ENCODE measurements at regions not wholly inside any gene's neighbourhood (a gene's known extent, or its start where the extent isn't known, plus 50 kb on each side); places are given as distances from the start of the nearest gene placed in this dataset.
A peak's percentile ranks its signal among the peaks of the same experiment; 100 is the strongest.
"Not testable (repeated sequence)": the region's sequence is repeated elsewhere in the genome, so short reads cannot be mapped to it uniquely, and the experiment has no call there.

- Mint-ChIP-seq H3K27me3 (no peaks in the 10 kb centered on the region), H3K9me3 (no peaks in the 10 kb centered on the region), H3K27ac (no peak overlapping the region), H3K4me3 (no peak overlapping the region), H3K4me1 (peaks cover 3 to 4% (median 4%) of the 10 kb centered on the region in 3 donors), H3K36me3 (peaks cover 2% of the 10 kb centered on the region)
Observed at GRCh38 chr3:4897765-4898453, 81.3 kb upstream of the BHLHE40 start.

- Mint-ChIP-seq H3K36me3 (peaks cover 2% of the 10 kb centered on the region), H3K27me3 (no peaks in the 10 kb centered on the region), H3K9me3 (no peaks in the 10 kb centered on the region), H3K4me1 (peaks cover 0 to 3% (median 2%) of the 10 kb centered on the region in 3 donors), H3K4me3 (no peak overlapping the region), H3K27ac (no peak overlapping the region)
Observed at GRCh38 chr3:4898454-4899313, 80.6 kb upstream of the BHLHE40 start.

- no peak overlapping the region for H3K4me3 Mint-ChIP-seq
- no peaks in the 10 kb centered on the region for H3K27me3 Mint-ChIP-seq
- H3K4me1 Mint-ChIP-seq = peaks cover 0 to 3% (median 2%) of the 10 kb centered on the region in 3 donors
- peaks cover 2% of the 10 kb centered on the region for H3K36me3 Mint-ChIP-seq
- no peak overlapping the region for H3K27ac Mint-ChIP-seq
- no peaks in the 10 kb centered on the region for H3K9me3 Mint-ChIP-seq
Observed at GRCh38 chr3:4899710-4900109, 79.5 kb upstream of the BHLHE40 start.

GRCh38 chr3:4900298-4900697 lies 78.9 kb upstream of the BHLHE40 start:
- H3K36me3 Mint-ChIP-seq = peaks cover 2% of the 10 kb centered on the region
- H3K4me3 Mint-ChIP-seq = no peak overlapping the region
- H3K4me1 Mint-ChIP-seq = peaks cover 0 to 3% (median 2%) of the 10 kb centered on the region in 3 donors
- H3K27me3 Mint-ChIP-seq = no peaks in the 10 kb centered on the region
- H3K27ac Mint-ChIP-seq = no peak overlapping the region
- H3K9me3 Mint-ChIP-seq = no peaks in the 10 kb centered on the region

GRCh38 chr3:4904811-4905695 lies 74.2 kb upstream of the BHLHE40 start:
- no peak overlapping the region for H3K27ac Mint-ChIP-seq
- peaks cover 2% of the 10 kb centered on the region for H3K36me3 Mint-ChIP-seq
- no peak overlapping the region for H3K4me3 Mint-ChIP-seq
- H3K4me1 Mint-ChIP-seq = no peaks in the 10 kb centered on the region
- no peaks in the 10 kb centered on the region for H3K9me3 Mint-ChIP-seq
- H3K27me3 Mint-ChIP-seq = no peaks in the 10 kb centered on the region

DNA sequence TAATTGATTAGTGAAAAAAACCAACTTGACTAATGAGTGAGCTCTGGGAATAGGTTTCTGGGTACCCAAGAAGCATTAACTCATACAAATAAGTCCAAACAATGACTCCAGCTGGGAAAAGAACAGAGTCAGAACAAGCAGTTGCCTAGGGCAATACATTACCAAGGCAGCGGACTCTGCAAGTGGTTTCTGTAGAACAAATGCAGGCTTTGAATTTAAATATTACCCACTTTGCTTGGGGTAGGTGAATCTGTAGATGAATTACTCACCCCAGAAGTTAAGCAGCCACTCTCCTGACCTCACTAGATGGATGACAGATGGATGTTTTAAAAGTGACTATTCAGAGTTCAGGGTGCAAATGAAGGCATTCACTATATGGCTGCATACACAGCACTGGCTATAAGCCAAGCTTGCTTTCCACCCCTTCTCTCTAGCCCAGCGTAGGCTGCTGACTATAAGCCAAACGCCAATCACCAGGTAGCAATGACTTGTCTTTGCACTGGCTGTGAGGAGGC lies 73.1 kb upstream of the BHLHE40 start:
- no peaks in the 10 kb centered on the region for H3K4me1 Mint-ChIP-seq
- no peak overlapping the region for H3K27ac Mint-ChIP-seq
- no peaks in the 10 kb centered on the region for H3K27me3 Mint-ChIP-seq

GRCh38 chr3:4907050-4907449 lies 72.2 kb upstream of the BHLHE40 start:
- Mint-ChIP-seq H3K9me3 (no peaks in the 10 kb centered on the region), H3K4me3 (peak overlapping the region in 1 of 4 donors; percentile 25), H3K27me3 (no peaks in the 10 kb centered on the region), H3K4me1 (no peaks in the 10 kb centered on the region), H3K36me3 (no peaks in the 10 kb centered on the region), H3K27ac (no peak overlapping the region)

More for the DNA sequence above, 73.1 kb upstream of the BHLHE40 start:
- no peaks in the 10 kb centered on the region for H3K9me3 Mint-ChIP-seq
- H3K36me3 Mint-ChIP-seq = peaks cover 2% of the 10 kb centered on the region
- no peak overlapping the region for H3K4me3 Mint-ChIP-seq

DNA sequence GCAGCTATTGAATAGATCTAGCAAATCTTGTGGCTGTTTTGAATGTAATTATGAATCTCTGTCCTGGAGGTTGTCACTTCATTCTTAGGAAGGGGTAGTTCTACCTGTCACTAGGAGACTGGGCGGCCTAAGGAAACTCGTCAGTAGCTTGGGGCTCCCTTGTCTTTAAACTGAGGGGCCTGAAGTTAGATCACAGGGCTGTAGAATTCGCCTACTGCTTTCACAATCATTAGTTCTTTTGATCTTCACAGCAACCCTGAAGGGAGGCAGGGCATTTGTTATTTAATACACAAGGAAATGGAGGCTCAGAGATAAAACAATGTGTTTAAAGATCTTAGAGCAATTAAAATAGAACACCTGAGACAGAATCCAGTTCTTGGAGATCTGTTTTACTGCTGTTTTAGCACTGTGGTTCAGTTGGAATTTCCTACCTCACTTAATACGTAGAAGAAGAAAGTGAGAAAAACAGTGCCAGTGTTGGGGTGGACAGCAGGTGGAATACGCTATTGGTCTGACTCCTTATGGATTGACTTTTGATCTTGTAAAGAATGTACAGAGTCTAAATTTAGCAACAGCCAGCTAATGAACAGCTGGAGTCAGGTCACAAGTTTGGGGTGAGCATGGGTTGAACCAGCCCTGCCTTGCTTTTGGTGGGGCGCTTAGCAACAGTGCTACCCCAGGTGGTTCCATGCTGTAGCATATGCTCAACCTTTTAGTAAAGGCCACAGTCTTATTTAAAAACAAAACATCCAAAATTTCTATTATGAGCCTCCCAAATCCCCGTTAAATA lies 71.4 kb upstream of the BHLHE40 start:
- no peaks in the 10 kb centered on the region for H3K36me3 Mint-ChIP-seq
- no peaks in the 10 kb centered on the region for H3K9me3 Mint-ChIP-seq
- H3K4me3 Mint-ChIP-seq = no peak overlapping the region
- H3K27me3 Mint-ChIP-seq = no peaks in the 10 kb centered on the region
- no peak overlapping the region for H3K27ac Mint-ChIP-seq
- H3K4me1 Mint-ChIP-seq = no peaks in the 10 kb centered on the region

DNA sequence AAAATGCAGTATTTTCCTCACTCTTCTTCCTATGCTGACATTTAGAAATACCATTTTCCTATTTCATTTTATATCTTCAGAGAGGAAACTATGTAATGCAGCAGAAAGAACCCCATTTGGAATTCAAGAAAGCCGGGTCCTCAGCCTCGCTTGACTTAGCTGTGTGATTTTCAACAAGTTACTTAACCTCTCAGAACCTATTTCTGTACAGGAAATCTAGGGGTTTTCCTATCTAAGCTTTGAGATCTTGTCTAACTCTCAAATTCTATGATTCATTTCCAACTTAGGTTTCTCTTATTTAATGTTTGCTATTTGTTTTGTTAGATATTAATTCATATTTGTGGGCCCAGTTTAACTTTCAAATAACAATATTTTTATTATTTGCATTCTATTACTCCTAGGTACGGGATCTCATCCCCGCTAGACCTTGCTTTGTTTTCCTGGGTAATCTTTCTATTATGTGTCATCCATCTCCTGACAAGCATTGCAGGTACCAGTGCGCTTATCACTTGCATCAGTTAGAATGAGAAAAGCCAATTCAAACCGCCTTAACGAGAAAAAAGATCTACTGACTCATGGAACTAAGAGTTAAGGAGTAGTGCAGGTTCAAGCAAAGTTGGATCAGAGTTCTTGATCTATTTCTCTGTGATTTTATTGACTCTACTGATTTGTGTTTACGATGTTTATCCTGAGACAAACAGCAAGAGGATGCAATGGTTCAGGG lies 70.6 kb upstream of the BHLHE40 start:
- H3K9me3 Mint-ChIP-seq = peaks cover 0 to 1% (median 0%) of the 10 kb centered on the region in 3 donors
- no peak overlapping the region for H3K4me3 Mint-ChIP-seq
- peaks cover 2% of the 10 kb centered on the region for H3K36me3 Mint-ChIP-seq
- H3K4me1 Mint-ChIP-seq = no peaks in the 10 kb centered on the region
- H3K27me3 Mint-ChIP-seq = no peaks in the 10 kb centered on the region
- H3K27ac Mint-ChIP-seq = peak overlapping the region in 1 of 3 donors; percentile 13

DNA sequence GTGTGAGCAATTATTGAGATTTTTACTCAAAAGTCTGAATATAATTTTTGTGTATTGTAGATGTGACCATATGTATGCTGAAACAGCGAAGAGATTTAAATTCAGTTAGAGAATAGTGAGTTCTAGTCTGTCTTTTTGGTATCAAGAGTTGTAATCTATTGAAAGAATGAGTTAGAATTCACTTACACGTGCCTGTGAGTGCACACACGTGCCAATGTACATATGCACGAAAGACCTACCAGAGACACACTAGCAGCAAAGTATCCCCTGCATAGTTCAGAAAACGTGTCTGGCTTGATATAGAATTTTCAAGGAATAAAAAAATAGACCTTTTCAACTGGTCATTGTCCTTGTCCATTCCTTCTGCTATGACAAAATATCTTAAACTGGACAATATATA lies 64.8 kb upstream of the BHLHE40 start:
- H3K4me3 Mint-ChIP-seq = no peak overlapping the region
- H3K27me3 Mint-ChIP-seq = no peaks in the 10 kb centered on the region
- H3K27ac Mint-ChIP-seq = no peak overlapping the region
- peaks cover 8% of the 10 kb centered on the region for H3K36me3 Mint-ChIP-seq
- H3K4me1 Mint-ChIP-seq = no peaks in the 10 kb centered on the region
- peaks cover 0 to 10% (median 3%) of the 10 kb centered on the region in 3 donors for H3K9me3 Mint-ChIP-seq

DNA sequence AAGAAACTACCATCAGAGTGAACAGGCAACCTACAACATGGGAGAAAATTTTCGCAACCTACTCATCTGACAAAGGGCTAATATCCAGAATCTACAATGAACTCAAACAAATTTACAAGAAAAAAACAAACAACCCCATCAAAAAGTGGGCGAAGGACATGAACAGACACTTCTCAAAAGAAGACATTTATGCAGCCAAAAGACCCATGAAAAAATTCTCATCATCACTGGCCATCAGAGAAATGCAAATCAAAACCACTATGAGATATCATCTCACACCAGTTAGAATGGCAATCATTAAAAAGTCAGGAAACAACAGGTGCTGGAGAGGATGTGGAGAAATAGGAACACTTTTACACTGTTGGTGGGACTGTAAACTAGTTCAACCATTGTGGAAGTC lies 57.6 kb upstream of the BHLHE40 start:
- not testable (repeated sequence) for H3K36me3 Mint-ChIP-seq, H3K27ac Mint-ChIP-seq, H3K9me3 Mint-ChIP-seq, H3K4me3 Mint-ChIP-seq, H3K27me3 Mint-ChIP-seq, H3K4me1 Mint-ChIP-seq

DNA sequence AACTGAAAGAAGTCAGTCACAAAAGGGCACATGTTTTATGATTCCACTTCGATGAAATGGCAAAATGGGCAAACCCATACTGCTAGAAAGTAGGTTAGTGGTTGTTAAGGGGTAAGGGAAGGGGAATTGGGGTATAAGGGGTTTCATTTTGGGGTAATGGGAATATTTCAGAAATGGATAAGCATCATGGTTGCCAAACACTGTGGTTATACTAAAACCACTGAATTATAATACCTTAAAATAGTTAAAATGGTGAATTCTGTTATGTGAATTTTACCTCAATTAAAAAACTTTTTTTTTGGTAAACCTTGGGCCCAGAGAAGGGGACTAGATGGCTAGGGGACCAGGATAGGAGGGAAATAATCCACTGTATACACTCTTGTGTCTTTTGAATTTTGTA lies 52.3 kb upstream of the BHLHE40 start:
- H3K9me3 Mint-ChIP-seq = no peaks in the 10 kb centered on the region
- H3K4me1 Mint-ChIP-seq = peaks cover 0 to 8% (median 4%) of the 10 kb centered on the region in 3 donors
- H3K27ac Mint-ChIP-seq = no peak overlapping the region
- H3K36me3 Mint-ChIP-seq = peaks cover 3% of the 10 kb centered on the region
- H3K4me3 Mint-ChIP-seq = no peak overlapping the region
- H3K27me3 Mint-ChIP-seq = no peaks in the 10 kb centered on the region

DNA sequence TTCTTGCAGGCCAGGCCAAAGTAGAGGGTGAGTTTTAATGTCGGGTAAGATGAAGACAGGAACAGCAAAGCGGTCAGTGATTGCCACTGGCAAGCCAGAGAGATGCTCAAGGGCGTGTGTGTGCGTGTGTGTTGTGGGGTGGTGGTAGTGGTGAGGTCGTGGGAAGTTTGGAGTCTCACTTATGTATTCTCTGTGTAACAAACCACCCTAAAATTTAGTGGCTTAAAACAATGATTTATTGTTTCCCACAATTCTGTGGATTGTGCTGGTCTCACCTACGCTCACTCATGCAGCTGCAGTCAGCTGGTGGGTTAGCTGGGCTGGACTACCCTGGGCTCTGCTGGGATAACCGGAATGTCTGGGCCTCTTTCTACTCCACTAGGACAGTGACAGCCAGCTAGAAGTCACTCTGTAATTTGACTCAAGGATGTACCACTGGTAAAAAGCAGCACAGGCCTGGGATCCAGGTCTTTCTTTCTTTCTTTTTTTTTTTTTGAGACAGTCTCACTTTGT lies 50.9 kb upstream of the BHLHE40 start:
- no peaks in the 10 kb centered on the region for H3K9me3 Mint-ChIP-seq
- H3K27me3 Mint-ChIP-seq = no peaks in the 10 kb centered on the region
- H3K36me3 Mint-ChIP-seq = peaks cover 3% of the 10 kb centered on the region
- H3K4me1 Mint-ChIP-seq = peaks cover 0 to 8% (median 4%) of the 10 kb centered on the region in 3 donors
- no peak overlapping the region for H3K27ac Mint-ChIP-seq
- H3K4me3 Mint-ChIP-seq = no peak overlapping the region
